ENCODE measurements at regions not wholly inside any gene's neighbourhood (a gene's known extent, or its start where the extent isn't known, plus 50 kb on each side); places are given as distances from the start of the nearest gene placed in this dataset.

- no peak for TF ChIP-seq CTCF (IDR thresholded peaks at IDR 0.05; ENCODE audit: low read depth, low read length)
- DNase-seq (ENCODE audit: low read depth in 2 of 2) = no peak
- no peak overlapping the region for H3K4me3 ChIP-seq (replicated peaks in 1 of 2; ENCODE audit: low read depth in 2 of 2, low read length in 2 of 2)
These were observed 1032.1 kb upstream of the RBFOX1 start for GRCh38 chr16:6300523-6300922.

GRCh38 chr16:6297666-6298410 lies 1034.8 kb upstream of the RBFOX1 start:
- H3K4me3 ChIP-seq (replicated peaks in 1 of 2; ENCODE audit: low read depth in 2 of 2, low read length in 2 of 2) = no peak overlapping the region
- no peak for DNase-seq (ENCODE audit: low read depth in 2 of 2)
- no peak for TF ChIP-seq CTCF (IDR thresholded peaks at IDR 0.05; ENCODE audit: low read depth, low read length)

- no peak for DNase-seq (ENCODE audit: low read depth in 2 of 2)
- no peak overlapping the region for H3K4me3 ChIP-seq (replicated peaks in 1 of 2; ENCODE audit: low read depth in 2 of 2, low read length in 2 of 2)
- TF ChIP-seq CTCF (IDR thresholded peaks at IDR 0.05; ENCODE audit: low read depth, low read length) = no peak
These were observed 1046.5 kb upstream of the RBFOX1 start for GRCh38 chr16:6286176-6286575.

- no peak overlapping the region for H3K4me3 ChIP-seq (replicated peaks in 1 of 2; ENCODE audit: low read depth in 2 of 2, low read length in 2 of 2)
- DNase-seq (ENCODE audit: low read depth in 2 of 2) = no peak
- no peak for TF ChIP-seq CTCF (IDR thresholded peaks at IDR 0.05; ENCODE audit: low read depth, low read length)
These were observed 1047.9 kb upstream of the RBFOX1 start for GRCh38 chr16:6284731-6285130.

- DNase-seq (ENCODE audit: low read depth in 2 of 2) = no peak
- H3K4me3 ChIP-seq (replicated peaks in 1 of 2; ENCODE audit: low read depth in 2 of 2, low read length in 2 of 2) = no peak overlapping the region
- TF ChIP-seq CTCF (IDR thresholded peaks at IDR 0.05; ENCODE audit: low read depth, low read length) = no peak
These were observed 1050.7 kb upstream of the RBFOX1 start for GRCh38 chr16:6281994-6282393.

GRCh38 chr16:6281274-6281673 lies 1051.4 kb upstream of the RBFOX1 start:
- no peak for TF ChIP-seq CTCF (IDR thresholded peaks at IDR 0.05; ENCODE audit: low read depth, low read length)
- DNase-seq (ENCODE audit: low read depth in 2 of 2) = no peak
- no peak overlapping the region for H3K4me3 ChIP-seq (replicated peaks in 1 of 2; ENCODE audit: low read depth in 2 of 2, low read length in 2 of 2)

- no peak for DNase-seq (ENCODE audit: low read depth in 2 of 2)
- no peak for TF ChIP-seq CTCF (IDR thresholded peaks at IDR 0.05; ENCODE audit: low read depth, low read length)
- no peak overlapping the region for H3K4me3 ChIP-seq (replicated peaks in 1 of 2; ENCODE audit: low read depth in 2 of 2, low read length in 2 of 2)
These were observed 1052.6 kb upstream of the RBFOX1 start for GRCh38 chr16:6280055-6280454.
